Gastrocnemius medialis (tissue), 4 donors: ENCODE measurements at regions not wholly inside any gene's neighbourhood (a gene's known extent, or its start where the extent isn't known, plus 50 kb on each side); places are given as distances from the start of the nearest gene placed in this dataset.

Experiments used
- CTCF ChIP-seq, 5 experiments: fragments of 450-650 bp in 3 of 5; fragments of 200-600 bp in 2 of 5; sonication (generic) in 2 of 5; IDR thresholded peaks in 4 of 5; conservative IDR thresholded peaks in 1 of 5; 1 replicate in 4 of 5; 2 replicates in 1 of 5; pipeline ENCODE4 v1.5.1; 2016 to 2019; ENCODE audit warnings: antibody characterized with exemption in 5 of 5, mild to moderate bottlenecking in 3 of 5, moderate library complexity in 3 of 5
- POLR2A ChIP-seq, 2 donors: fragments of 450-650 bp; IDR thresholded peaks; one replicate each; pipeline ENCODE4 v1.6.1; 2017; ENCODE audit warnings: antibody characterized with exemption in 2 of 2, mild to moderate bottlenecking in 2 of 2, moderate library complexity in 2 of 2

- TF ChIP-seq CTCF (IDR thresholded peaks at IDR 0.05 in 4 of 5, conservative IDR thresholded peaks at IDR 0.05 in 1 of 5) (no peak), POLR2A (IDR thresholded peaks at IDR 0.05) (no peak)
Observed at GRCh38 chr20:60085551-60086132, 127.4 kb downstream of the CDH26 start.
